Activated T-cell treated with anti-CD3 and anti-CD28 coated beads, Interleukin-2, amount 50 U/mL, for 24 hours (primary cell): ENCODE measurements at regions not wholly inside any gene's neighbourhood (a gene's known extent, or its start where the extent isn't known, plus 50 kb on each side); places are given as distances from the start of the nearest gene placed in this dataset.
"Not testable (repeated sequence)": the region's sequence is repeated elsewhere in the genome, so short reads cannot be mapped to it uniquely, and the experiment has no call there.

ENCODE experiments used
- DNase-seq: peaks from one replicate; pipeline ENCODE4 v3.0.0-alpha.2; 2020
- H3K27ac Mint-ChIP-seq: 2 replicates; pipeline ENCODE4 v1.8.0; 2020; ENCODE audit warnings: mild to moderate bottlenecking, mixed read lengths
- H3K27me3 Mint-ChIP-seq: 2 replicates; pipeline ENCODE4 v1.8.0; 2020; ENCODE audit warnings: mixed read lengths
- H3K36me3 Mint-ChIP-seq: 2 replicates; pipeline ENCODE4 v1.8.0; 2020; ENCODE audit warnings: low read depth, mixed read lengths
- H3K4me1 Mint-ChIP-seq: 2 replicates; pipeline ENCODE4 v1.8.0; 2020; ENCODE audit warnings: low read depth, mixed read lengths
- H3K4me3 Mint-ChIP-seq: 2 replicates; pipeline ENCODE4 v1.8.0; 2020; ENCODE audit warnings: mild to moderate bottlenecking, moderate library complexity, mixed read lengths
- H3K9me3 Mint-ChIP-seq: 2 replicates; pipeline ENCODE4 v1.8.0; 2020; ENCODE audit warnings: mixed read lengths

GRCh38 chr1:213539464-213539863, 448.3 kb upstream of the PROX1 start:
- no peak overlapping the region for H3K27ac Mint-ChIP-seq
- no peak overlapping the region for H3K4me3 Mint-ChIP-seq
- H3K4me1 Mint-ChIP-seq = no peaks in the 10 kb centered on the region
- DNase-seq = no peak
- H3K27me3 Mint-ChIP-seq = peaks cover 4% of the 10 kb centered on the region
- H3K9me3 Mint-ChIP-seq = no peaks in the 10 kb centered on the region
- H3K36me3 Mint-ChIP-seq = no peaks in the 10 kb centered on the region

GRCh38 chr1:213541641-213542040, 446.1 kb upstream of the PROX1 start:
- no peaks in the 10 kb centered on the region for H3K4me1 Mint-ChIP-seq
- no peaks in the 10 kb centered on the region for H3K9me3 Mint-ChIP-seq
- no peak overlapping the region for H3K27ac Mint-ChIP-seq
- no peak for DNase-seq
- H3K4me3 Mint-ChIP-seq = no peak overlapping the region
- peaks cover 4% of the 10 kb centered on the region for H3K27me3 Mint-ChIP-seq
- no peaks in the 10 kb centered on the region for H3K36me3 Mint-ChIP-seq

- not testable (repeated sequence) for H3K4me3 Mint-ChIP-seq, DNase-seq, H3K4me1 Mint-ChIP-seq, H3K36me3 Mint-ChIP-seq, H3K27me3 Mint-ChIP-seq, H3K27ac Mint-ChIP-seq, H3K9me3 Mint-ChIP-seq
Measured at GRCh38 chr1:213545181-213545580, 442.6 kb upstream of the PROX1 start.

- no peak overlapping the region for H3K27ac Mint-ChIP-seq
- H3K4me1 Mint-ChIP-seq = no peaks in the 10 kb centered on the region
- H3K36me3 Mint-ChIP-seq = no peaks in the 10 kb centered on the region
- H3K27me3 Mint-ChIP-seq = no peaks in the 10 kb centered on the region
- no peak overlapping the region for H3K4me3 Mint-ChIP-seq
- DNase-seq = no peak
- H3K9me3 Mint-ChIP-seq = no peaks in the 10 kb centered on the region
Measured at GRCh38 chr1:213549982-213550381, 437.8 kb upstream of the PROX1 start.

GRCh38 chr1:213550804-213551203, 437.0 kb upstream of the PROX1 start:
- H3K27me3 Mint-ChIP-seq = no peaks in the 10 kb centered on the region
- DNase-seq = no peak
- no peaks in the 10 kb centered on the region for H3K36me3 Mint-ChIP-seq
- no peak overlapping the region for H3K4me3 Mint-ChIP-seq
- no peaks in the 10 kb centered on the region for H3K9me3 Mint-ChIP-seq
- no peaks in the 10 kb centered on the region for H3K4me1 Mint-ChIP-seq
- H3K27ac Mint-ChIP-seq = no peak overlapping the region

GRCh38 chr1:213552045-213552444, 435.7 kb upstream of the PROX1 start:
- no peak overlapping the region for H3K4me3 Mint-ChIP-seq
- DNase-seq = no peak
- no peak overlapping the region for H3K27ac Mint-ChIP-seq
- no peaks in the 10 kb centered on the region for H3K4me1 Mint-ChIP-seq
- no peaks in the 10 kb centered on the region for H3K9me3 Mint-ChIP-seq
- H3K27me3 Mint-ChIP-seq = no peaks in the 10 kb centered on the region
- H3K36me3 Mint-ChIP-seq = no peaks in the 10 kb centered on the region

- Mint-ChIP-seq H3K9me3 (peaks cover 11% of the 10 kb centered on the region), H3K27me3 (no peaks in the 10 kb centered on the region)
Measured at GRCh38 chr1:213560226-213560625, 427.5 kb upstream of the PROX1 start.

GRCh38 chr1:213561870-213562269, 425.9 kb upstream of the PROX1 start:
- Mint-ChIP-seq H3K4me1 (no peaks in the 10 kb centered on the region), H3K4me3 (no peak overlapping the region), H3K27me3 (no peaks in the 10 kb centered on the region), H3K9me3 (peaks cover 15% of the 10 kb centered on the region), H3K36me3 (no peaks in the 10 kb centered on the region), H3K27ac (no peak overlapping the region)
- DNase-seq = no peak

More at GRCh38 chr1:213560226-213560625, 427.5 kb upstream of the PROX1 start:
- Mint-ChIP-seq H3K4me1 (no peaks in the 10 kb centered on the region), H3K27ac (no peak overlapping the region), H3K4me3 (no peak overlapping the region), H3K36me3 (no peaks in the 10 kb centered on the region)
- DNase-seq = no peak

- Mint-ChIP-seq H3K27ac (no peak overlapping the region), H3K9me3 (peaks cover 16% of the 10 kb centered on the region), H3K4me3 (no peak overlapping the region), H3K36me3 (no peaks in the 10 kb centered on the region), H3K27me3 (no peaks in the 10 kb centered on the region), H3K4me1 (no peaks in the 10 kb centered on the region)
- DNase-seq = no peak
Measured at GRCh38 chr1:213564215-213564659, 423.5 kb upstream of the PROX1 start.

- DNase-seq = no peak
- H3K4me1 Mint-ChIP-seq = no peaks in the 10 kb centered on the region
- no peaks in the 10 kb centered on the region for H3K36me3 Mint-ChIP-seq
- peaks cover 11% of the 10 kb centered on the region for H3K9me3 Mint-ChIP-seq
- H3K27ac Mint-ChIP-seq = no peak overlapping the region
- no peak overlapping the region for H3K4me3 Mint-ChIP-seq
- H3K27me3 Mint-ChIP-seq = peaks cover 13% of the 10 kb centered on the region
Measured at GRCh38 chr1:213568929-213569815, 418.6 kb upstream of the PROX1 start.

GRCh38 chr1:213569816-213570150, 418.0 kb upstream of the PROX1 start:
- Mint-ChIP-seq H3K36me3 (no peaks in the 10 kb centered on the region), H3K9me3 (peaks cover 5% of the 10 kb centered on the region), H3K27me3 (peaks cover 13% of the 10 kb centered on the region), H3K4me3 (no peak overlapping the region), H3K27ac (no peak overlapping the region), H3K4me1 (no peaks in the 10 kb centered on the region)
- no peak for DNase-seq

- peaks cover 5% of the 10 kb centered on the region for H3K9me3 Mint-ChIP-seq
- no peaks in the 10 kb centered on the region for H3K4me1 Mint-ChIP-seq
- peaks cover 13% of the 10 kb centered on the region for H3K27me3 Mint-ChIP-seq
- H3K36me3 Mint-ChIP-seq = no peaks in the 10 kb centered on the region
- no peak overlapping the region for H3K4me3 Mint-ChIP-seq
- no peak for DNase-seq
- H3K27ac Mint-ChIP-seq = no peak overlapping the region
Measured at GRCh38 chr1:213570487-213570886, 417.3 kb upstream of the PROX1 start.

- Mint-ChIP-seq H3K27ac (no peak overlapping the region), H3K4me1 (no peaks in the 10 kb centered on the region), H3K27me3 (peaks cover 13% of the 10 kb centered on the region), H3K4me3 (no peak overlapping the region), H3K36me3 (no peaks in the 10 kb centered on the region), H3K9me3 (peaks cover 4% of the 10 kb centered on the region)
- DNase-seq = no peak
Measured at GRCh38 chr1:213571419-213571818, 416.4 kb upstream of the PROX1 start.

- DNase-seq = no peak
- Mint-ChIP-seq H3K9me3 (peaks cover under 1% of the 10 kb centered on the region), H3K27ac (no peak overlapping the region), H3K4me1 (no peaks in the 10 kb centered on the region), H3K4me3 (no peak overlapping the region), H3K27me3 (peaks cover 13% of the 10 kb centered on the region), H3K36me3 (no peaks in the 10 kb centered on the region)
Measured at GRCh38 chr1:213571843-213572242, 415.9 kb upstream of the PROX1 start.

- no peak for DNase-seq
- peaks cover 6% of the 10 kb centered on the region for H3K9me3 Mint-ChIP-seq
- H3K36me3 Mint-ChIP-seq = no peaks in the 10 kb centered on the region
- no peak overlapping the region for H3K4me3 Mint-ChIP-seq
- no peak overlapping the region for H3K27ac Mint-ChIP-seq
- no peaks in the 10 kb centered on the region for H3K4me1 Mint-ChIP-seq
- peaks cover 13% of the 10 kb centered on the region for H3K27me3 Mint-ChIP-seq
Measured at GRCh38 chr1:213572912-213573647, 414.7 kb upstream of the PROX1 start.
